GM23248 (cell line): ENCODE measurements at regions not wholly inside any gene's neighbourhood (a gene's known extent, or its start where the extent isn't known, plus 50 kb on each side); places are given as distances from the start of the nearest gene placed in this dataset.

Source experiments
- EZH2 ChIP-seq: fragments of 200-600 bp; sonication (generic); IDR thresholded peaks from 2 replicates; pipeline ENCODE4 v1.6.1; 2018; ENCODE audit warnings: antibody characterized with exemption, mild to moderate bottlenecking; ENCODE audit not compliant: insufficient read depth, poor library complexity, severe bottlenecking
- EZH2phosphoT487 ChIP-seq: fragments of 200-600 bp; sonication (generic); IDR thresholded peaks from 2 replicates; pipeline ENCODE4 v1.6.1; 2018; ENCODE audit warnings: antibody characterized with exemption, moderate library complexity, mild to moderate bottlenecking, low read depth; ENCODE audit not compliant: insufficient read depth

- TF ChIP-seq EZH2 = no peak
- TF ChIP-seq EZH2phosphoT487 = no peak
These were observed 113.2 kb downstream of the CD164 start for GRCh38 chr6:109269057-109269456.
